ENCODE measurements at regions not wholly inside any gene's neighbourhood (a gene's known extent, or its start where the extent isn't known, plus 50 kb on each side); places are given as distances from the start of the nearest gene placed in this dataset.

DNA sequence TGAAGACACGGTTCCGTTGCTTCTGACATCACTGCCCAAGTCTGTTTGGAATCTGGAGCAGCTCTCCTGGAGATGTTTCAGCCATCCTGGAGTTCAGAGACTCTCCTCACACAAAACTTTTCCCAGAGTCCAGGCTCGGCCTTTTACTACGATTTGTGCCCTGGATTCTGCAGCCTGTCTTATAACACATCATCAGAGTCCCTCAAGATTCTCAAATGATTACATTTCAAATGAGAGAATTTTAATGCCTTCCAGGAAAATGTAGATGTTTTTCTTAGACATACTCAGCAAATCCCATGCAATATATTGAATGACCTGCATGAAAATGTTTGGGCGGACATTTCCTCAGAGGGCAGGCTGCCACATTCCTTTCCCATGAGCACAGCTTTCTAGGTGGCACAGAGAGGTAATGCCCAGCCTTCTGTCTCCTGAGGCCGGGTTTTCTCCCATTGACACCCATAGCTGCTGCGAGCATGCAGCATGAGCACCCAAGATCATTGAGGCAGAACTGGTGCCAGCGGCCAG, 129.1 kb downstream of the SNX19 start:
- H3K27me3 ChIP-seq (ENCODE audit: insufficient read depth, low read depth, severe bottlenecking): no peaks in the 10 kb centered on the region
- no peak overlapping the region for H3K4me3 ChIP-seq (ENCODE audit: low read depth, low read length)
- H3K9me3 ChIP-seq (ENCODE audit: severe bottlenecking): peaks cover 7% of the 10 kb centered on the region
- no peak for TF ChIP-seq CTCF (IDR thresholded peaks at IDR 0.05; ENCODE audit: low read depth, low read length)
- no peak for DNase-seq
- no peaks in the 10 kb centered on the region for H3K36me3 ChIP-seq
- no peak overlapping the region for H3K27ac ChIP-seq

DNA sequence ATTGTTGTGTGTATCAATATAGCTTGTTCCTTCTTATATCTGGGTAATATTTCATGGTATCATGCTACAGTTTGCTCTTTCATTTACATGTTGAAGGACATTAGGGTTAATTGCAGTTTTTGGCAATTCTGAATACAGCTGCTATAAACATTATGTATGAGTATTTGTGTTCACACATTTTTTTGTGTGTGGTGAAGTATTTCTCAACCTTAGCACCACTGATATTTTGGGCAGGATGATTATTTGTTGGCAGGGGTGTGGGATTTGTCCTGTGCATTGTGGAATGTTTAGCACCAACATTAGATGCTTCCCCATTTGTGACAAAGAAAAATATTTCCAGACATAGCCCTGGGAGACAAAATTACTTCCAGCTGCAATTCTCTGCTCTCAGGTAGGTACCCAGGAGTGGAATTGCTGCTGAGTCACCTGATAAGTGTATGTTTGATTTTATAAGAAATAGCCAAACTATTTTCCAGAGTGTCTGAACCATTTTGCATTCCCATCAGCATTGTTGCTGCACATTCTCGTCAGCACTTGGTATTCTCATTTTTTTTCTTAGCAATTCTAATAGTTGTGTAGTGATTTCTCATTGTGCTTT, 128.2 kb downstream of the SNX19 start:
- Histone ChIP-seq H3K27me3 (ENCODE audit: insufficient read depth, low read depth, severe bottlenecking) (no peaks in the 10 kb centered on the region), H3K4me3 (ENCODE audit: low read depth, low read length) (no peak overlapping the region), H3K36me3 (no peaks in the 10 kb centered on the region), H3K27ac (no peak overlapping the region), H3K9me3 (ENCODE audit: severe bottlenecking) (peaks cover 7% of the 10 kb centered on the region)
- no peak for TF ChIP-seq CTCF (IDR thresholded peaks at IDR 0.05; ENCODE audit: low read depth, low read length)
- no peak for DNase-seq

GRCh38 chr11:130789056-130789640, 127.1 kb downstream of the SNX19 start:
- Histone ChIP-seq H3K4me3 (ENCODE audit: low read depth, low read length) (no peak overlapping the region), H3K27ac (no peak overlapping the region), H3K9me3 (ENCODE audit: severe bottlenecking) (peaks cover 7% of the 10 kb centered on the region), H3K36me3 (no peaks in the 10 kb centered on the region), H3K27me3 (ENCODE audit: insufficient read depth, low read depth, severe bottlenecking) (no peaks in the 10 kb centered on the region)
- TF ChIP-seq CTCF (IDR thresholded peaks at IDR 0.05; ENCODE audit: low read depth, low read length): no peak
- no peak for DNase-seq

DNA sequence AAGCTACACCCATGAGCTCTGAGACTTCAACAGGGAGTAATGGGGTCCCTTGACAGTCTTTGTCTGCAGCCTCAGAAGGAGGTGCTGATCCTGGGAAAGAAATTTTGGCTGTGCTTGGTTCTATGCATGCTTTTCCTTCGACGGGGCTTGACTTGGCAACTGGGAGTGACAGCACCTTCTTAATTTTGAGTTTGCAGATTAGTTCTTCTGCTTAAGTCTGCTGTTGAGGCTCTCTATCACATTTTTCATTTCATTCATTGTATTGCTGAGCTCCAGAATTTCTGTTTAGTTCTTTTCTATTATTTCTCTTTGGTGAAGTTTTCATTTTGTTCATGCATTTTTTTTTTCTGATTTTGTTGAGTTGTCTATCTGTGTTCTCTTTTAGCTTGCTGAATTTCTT, 125.6 kb downstream of the SNX19 start:
- DNase-seq: no peak
- peaks cover 7% of the 10 kb centered on the region for H3K9me3 ChIP-seq (ENCODE audit: severe bottlenecking)
- TF ChIP-seq CTCF (IDR thresholded peaks at IDR 0.05; ENCODE audit: low read depth, low read length): no peak
- H3K36me3 ChIP-seq: no peaks in the 10 kb centered on the region
- H3K27me3 ChIP-seq (ENCODE audit: insufficient read depth, low read depth, severe bottlenecking): no peaks in the 10 kb centered on the region
- H3K4me3 ChIP-seq (ENCODE audit: low read depth, low read length): no peak overlapping the region
- H3K27ac ChIP-seq: no peak overlapping the region

DNA sequence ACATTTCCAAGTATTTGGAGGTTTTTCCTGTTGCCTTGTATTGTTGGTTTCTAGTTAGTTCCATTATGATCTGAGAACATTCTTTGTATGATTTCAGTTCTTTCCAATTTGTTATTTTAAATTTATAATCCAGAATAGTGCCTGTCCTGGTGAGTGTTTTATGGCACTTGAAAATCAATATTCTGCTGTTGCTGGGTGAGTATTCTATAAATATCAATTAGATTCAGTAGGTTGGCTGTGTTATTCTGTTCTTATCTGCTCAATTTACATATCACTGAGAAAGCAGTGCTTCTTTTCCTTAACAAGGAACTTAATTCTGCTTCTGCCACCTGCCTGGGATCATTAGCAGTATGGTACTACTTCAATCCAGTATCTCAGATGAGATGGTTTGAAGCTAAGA, 123.5 kb downstream of the SNX19 start:
- TF ChIP-seq CTCF (IDR thresholded peaks at IDR 0.05; ENCODE audit: low read depth, low read length): no peak
- Histone ChIP-seq H3K27ac (no peak overlapping the region), H3K9me3 (ENCODE audit: severe bottlenecking) (peaks cover 7% of the 10 kb centered on the region), H3K4me3 (ENCODE audit: low read depth, low read length) (no peak overlapping the region), H3K27me3 (ENCODE audit: insufficient read depth, low read depth, severe bottlenecking) (no peaks in the 10 kb centered on the region), H3K36me3 (no peaks in the 10 kb centered on the region)
- DNase-seq: no peak

DNA sequence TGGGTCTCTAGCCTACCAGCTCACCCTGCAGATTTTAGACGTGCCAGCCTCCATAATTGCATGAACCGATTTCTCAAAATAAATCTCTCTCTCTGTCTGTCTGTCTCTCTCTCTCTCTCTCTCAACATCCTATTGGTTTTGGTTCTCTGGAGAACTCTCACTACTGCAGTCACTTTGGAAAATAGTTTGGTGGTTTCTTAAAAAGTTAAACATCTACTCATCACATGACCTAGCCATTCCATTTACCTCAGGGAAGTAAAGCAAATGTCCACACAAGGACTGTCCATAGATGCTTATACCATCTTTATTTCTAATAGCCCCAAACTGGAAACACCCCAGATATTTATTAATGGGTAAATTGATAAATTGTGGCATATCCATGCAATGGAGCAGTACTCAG, 119.5 kb downstream of the SNX19 start:
- Histone ChIP-seq H3K36me3 (no peaks in the 10 kb centered on the region), H3K27me3 (ENCODE audit: insufficient read depth, low read depth, severe bottlenecking) (no peaks in the 10 kb centered on the region), H3K27ac (no peak overlapping the region), H3K4me3 (ENCODE audit: low read depth, low read length) (no peak overlapping the region), H3K9me3 (ENCODE audit: severe bottlenecking) (no peaks in the 10 kb centered on the region)
- DNase-seq: no peak
- no peak for TF ChIP-seq CTCF (IDR thresholded peaks at IDR 0.05; ENCODE audit: low read depth, low read length)

Measured in WERI-Rb-1 (cell line).